ENCODE measurements at regions not wholly inside any gene's neighbourhood (a gene's known extent, or its start where the extent isn't known, plus 50 kb on each side); places are given as distances from the start of the nearest gene placed in this dataset.

- H2AFZ ChIP-seq = no peak overlapping the region
- no peaks in the 10 kb centered on the region for H3K79me2 ChIP-seq
- no peak overlapping the region for H3K4me2 ChIP-seq (ENCODE audit: low read length)
- H3K4me1 ChIP-seq = no peaks in the 10 kb centered on the region
- H3K27ac ChIP-seq = no peak overlapping the region
- no peak overlapping the region for H3K9ac ChIP-seq
- no peaks in the 10 kb centered on the region for H3K9me3 ChIP-seq (ENCODE audit: control insufficient read depth, low read length)
- H3K36me3 ChIP-seq (ENCODE audit: control insufficient read depth, insufficient read depth, low read length) = no peaks in the 10 kb centered on the region
- H3K27me3 ChIP-seq (ENCODE audit: control insufficient read depth, insufficient read depth, low read length) = no peaks in the 10 kb centered on the region
- TF ChIP-seq, protein P1, sequence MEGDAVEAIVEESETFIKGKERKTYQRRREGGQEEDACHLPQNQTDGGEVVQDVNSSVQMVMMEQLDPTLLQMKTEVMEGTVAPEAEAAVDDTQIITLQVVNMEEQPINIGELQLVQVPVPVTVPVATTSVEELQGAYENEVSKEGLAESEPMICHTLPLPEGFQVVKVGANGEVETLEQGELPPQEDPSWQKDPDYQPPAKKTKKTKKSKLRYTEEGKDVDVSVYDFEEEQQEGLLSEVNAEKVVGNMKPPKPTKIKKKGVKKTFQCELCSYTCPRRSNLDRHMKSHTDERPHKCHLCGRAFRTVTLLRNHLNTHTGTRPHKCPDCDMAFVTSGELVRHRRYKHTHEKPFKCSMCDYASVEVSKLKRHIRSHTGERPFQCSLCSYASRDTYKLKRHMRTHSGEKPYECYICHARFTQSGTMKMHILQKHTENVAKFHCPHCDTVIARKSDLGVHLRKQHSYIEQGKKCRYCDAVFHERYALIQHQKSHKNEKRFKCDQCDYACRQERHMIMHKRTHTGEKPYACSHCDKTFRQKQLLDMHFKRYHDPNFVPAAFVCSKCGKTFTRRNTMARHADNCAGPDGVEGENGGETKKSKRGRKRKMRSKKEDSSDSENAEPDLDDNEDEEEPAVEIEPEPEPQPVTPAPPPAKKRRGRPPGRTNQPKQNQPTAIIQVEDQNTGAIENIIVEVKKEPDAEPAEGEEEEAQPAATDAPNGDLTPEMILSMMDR (IDR thresholded peaks at IDR 0.05) = no peak
- H3K4me3 ChIP-seq (ENCODE audit: low read depth, low read length) = no peak overlapping the region
Observed at GRCh38 chrX:129239371-129239770, 283.9 kb downstream of the SMARCA1 start.

- Histone ChIP-seq H3K9ac (no peak overlapping the region), H3K4me2 (ENCODE audit: low read length) (no peak overlapping the region), H3K79me2 (no peaks in the 10 kb centered on the region), H3K4me3 (ENCODE audit: low read depth, low read length) (no peak overlapping the region), H3K9me3 (ENCODE audit: control insufficient read depth, low read length) (no peaks in the 10 kb centered on the region), H3K36me3 (ENCODE audit: control insufficient read depth, insufficient read depth, low read length) (no peaks in the 10 kb centered on the region), H3K27me3 (ENCODE audit: control insufficient read depth, insufficient read depth, low read length) (no peaks in the 10 kb centered on the region), H3K4me1 (no peaks in the 10 kb centered on the region), H3K27ac (no peak overlapping the region), H2AFZ (no peak overlapping the region)
- TF ChIP-seq, protein P1 (IDR thresholded peaks at IDR 0.05) = no peak
Observed at GRCh38 chrX:129238011-129238410, 285.3 kb downstream of the SMARCA1 start.

- no peaks in the 10 kb centered on the region for H3K79me2 ChIP-seq
- H3K36me3 ChIP-seq (ENCODE audit: control insufficient read depth, insufficient read depth, low read length) = no peaks in the 10 kb centered on the region
- H3K4me3 ChIP-seq (ENCODE audit: low read depth, low read length) = no peak overlapping the region
- TF ChIP-seq, protein P1 (IDR thresholded peaks at IDR 0.05) = no peak
- H3K9me3 ChIP-seq (ENCODE audit: control insufficient read depth, low read length) = no peaks in the 10 kb centered on the region
- H3K27ac ChIP-seq = no peak overlapping the region
- H3K4me1 ChIP-seq = no peaks in the 10 kb centered on the region
- H3K27me3 ChIP-seq (ENCODE audit: control insufficient read depth, insufficient read depth, low read length) = no peaks in the 10 kb centered on the region
- H2AFZ ChIP-seq = no peak overlapping the region
- no peak overlapping the region for H3K4me2 ChIP-seq (ENCODE audit: low read length)
- H3K9ac ChIP-seq = no peak overlapping the region
Observed at GRCh38 chrX:129235903-129236302, 287.4 kb downstream of the SMARCA1 start.

GRCh38 chrX:129233786-129234185 is 289.5 kb downstream of the SMARCA1 start:
- TF ChIP-seq, protein P1 (IDR thresholded peaks at IDR 0.05) = no peak
- no peak overlapping the region for H3K4me2 ChIP-seq (ENCODE audit: low read length)

DNA sequence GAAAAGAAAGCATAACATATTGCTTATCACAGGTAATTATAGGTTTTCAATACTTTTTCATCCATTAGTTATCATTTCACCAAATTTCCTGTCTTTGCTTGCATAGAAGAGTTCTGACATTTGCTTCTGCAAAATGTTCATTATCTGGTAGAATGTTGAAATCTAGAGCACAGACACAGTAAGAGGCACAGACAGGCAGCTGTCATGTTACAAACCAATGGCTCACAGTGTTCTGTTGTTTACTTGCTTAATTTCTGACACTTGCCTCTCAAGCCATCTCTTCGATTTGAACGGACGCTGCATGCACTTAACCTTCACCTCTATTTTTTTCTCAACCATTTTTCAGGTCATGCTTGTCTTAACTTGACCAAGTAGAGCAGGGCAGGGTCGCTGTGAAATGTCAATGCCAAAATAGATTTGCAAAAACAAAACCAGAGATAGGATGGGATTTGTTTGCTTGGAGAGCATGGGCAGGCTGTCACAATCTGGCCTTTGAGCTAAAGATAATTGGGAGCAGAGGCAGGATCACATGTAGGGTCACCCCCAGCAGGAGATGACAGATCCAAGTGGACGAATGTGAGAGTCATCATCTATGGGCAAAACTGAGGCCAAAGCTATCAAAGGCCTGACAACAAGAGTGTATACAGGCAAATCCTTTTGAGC is 292.3 kb downstream of the SMARCA1 start:
- no peaks in the 10 kb centered on the region for H3K27me3 ChIP-seq (ENCODE audit: control insufficient read depth, insufficient read depth, low read length)

More at GRCh38 chrX:129233786-129234185, 289.5 kb downstream of the SMARCA1 start:
- Histone ChIP-seq H3K4me3 (ENCODE audit: low read depth, low read length) (no peak overlapping the region), H3K4me1 (no peaks in the 10 kb centered on the region), H3K9me3 (ENCODE audit: control insufficient read depth, low read length) (no peaks in the 10 kb centered on the region), H3K27me3 (ENCODE audit: control insufficient read depth, insufficient read depth, low read length) (no peaks in the 10 kb centered on the region), H3K36me3 (ENCODE audit: control insufficient read depth, insufficient read depth, low read length) (no peaks in the 10 kb centered on the region), H3K79me2 (no peaks in the 10 kb centered on the region), H3K9ac (no peak overlapping the region), H2AFZ (no peak overlapping the region), H3K27ac (no peak overlapping the region)

More for the DNA sequence above, 292.3 kb downstream of the SMARCA1 start:
- no peaks in the 10 kb centered on the region for H3K4me1 ChIP-seq
- H2AFZ ChIP-seq = no peak overlapping the region
- TF ChIP-seq, protein P1 (IDR thresholded peaks at IDR 0.05) = no peak
- no peak overlapping the region for H3K4me3 ChIP-seq (ENCODE audit: low read depth, low read length)
- H3K4me2 ChIP-seq (ENCODE audit: low read length) = no peak overlapping the region
- H3K9ac ChIP-seq = no peak overlapping the region
- H3K9me3 ChIP-seq (ENCODE audit: control insufficient read depth, low read length) = no peaks in the 10 kb centered on the region
- H3K36me3 ChIP-seq (ENCODE audit: control insufficient read depth, insufficient read depth, low read length) = no peaks in the 10 kb centered on the region
- H3K27ac ChIP-seq = no peak overlapping the region
- H3K79me2 ChIP-seq = no peaks in the 10 kb centered on the region

Measured in parathyroid adenoma (tissue), 2 donors.